Activated CD4-positive, CD25-positive, alpha-beta regulatory T cell treated with anti-CD3 and anti-CD28 coated beads, Interleukin-2, amount 50 U/mL, for 72 hours (primary cell): ENCODE measurements at regions not wholly inside any gene's neighbourhood (a gene's known extent, or its start where the extent isn't known, plus 50 kb on each side); places are given as distances from the start of the nearest gene placed in this dataset.

Experiments used
- DNase-seq: peaks from one replicate; pipeline ENCODE4 v3.0.0; 2021

DNA sequence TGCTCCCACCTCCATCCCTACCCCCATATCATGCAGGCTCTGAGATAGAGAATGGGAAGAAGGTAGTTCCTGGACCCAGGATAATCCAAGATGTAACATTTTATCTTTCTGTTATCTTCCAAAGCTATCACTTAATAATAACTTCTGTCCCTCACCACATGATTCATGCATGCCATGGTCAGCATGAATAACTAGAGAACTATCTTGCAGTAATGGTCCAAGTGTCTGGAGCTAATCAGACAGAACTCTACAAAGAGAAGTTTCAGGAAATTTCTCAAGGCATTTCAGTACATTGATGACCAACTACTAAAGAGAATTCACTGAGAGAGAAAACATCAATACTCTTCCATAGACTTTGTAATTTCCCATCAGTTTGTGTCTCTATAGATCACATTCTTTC, 1469.7 kb upstream of the PIK3C3 start:
- no peak for DNase-seq

GRCh38 chr18:40473221-40474029, 1481.6 kb upstream of the PIK3C3 start:
- DNase-seq = no peak

DNA sequence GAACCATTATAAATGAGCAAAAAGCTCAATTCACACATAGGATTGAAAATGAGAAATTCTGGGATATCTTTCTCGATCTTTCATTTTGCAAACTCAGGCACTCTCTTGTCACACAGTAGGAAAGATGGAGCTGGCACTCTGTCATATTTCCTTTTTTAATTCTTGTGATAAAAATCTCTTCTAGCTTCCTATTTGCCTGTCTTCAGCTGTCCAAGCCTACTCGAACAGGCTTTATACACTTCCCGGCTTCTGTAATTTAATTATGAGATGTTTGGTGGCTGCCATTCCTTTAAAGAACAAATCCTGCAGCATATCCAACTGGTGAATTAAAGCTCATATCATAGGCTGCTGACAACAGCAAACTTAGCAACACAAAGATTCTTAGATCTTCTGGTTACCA, 1484.3 kb upstream of the PIK3C3 start:
- DNase-seq = no peak

DNA sequence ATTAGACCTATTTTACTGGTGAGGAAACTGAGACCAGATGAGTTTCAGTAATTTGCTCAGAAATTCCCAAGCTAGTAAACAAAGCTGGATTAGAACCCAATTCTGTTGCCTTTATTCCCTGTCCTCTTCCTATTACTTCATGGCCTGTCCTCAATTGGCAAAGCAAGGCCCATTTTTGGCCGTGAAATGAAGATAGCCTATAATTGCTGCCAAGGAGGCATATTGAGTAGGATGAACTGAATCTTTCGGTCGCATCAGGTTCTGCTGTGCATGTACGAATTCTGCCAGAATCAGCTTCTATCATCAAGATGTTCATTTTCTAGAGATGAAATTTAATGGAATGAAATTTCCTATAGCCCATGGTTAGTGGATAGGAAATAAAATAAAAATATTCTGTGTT, 1485.2 kb upstream of the PIK3C3 start:
- no peak for DNase-seq

DNA sequence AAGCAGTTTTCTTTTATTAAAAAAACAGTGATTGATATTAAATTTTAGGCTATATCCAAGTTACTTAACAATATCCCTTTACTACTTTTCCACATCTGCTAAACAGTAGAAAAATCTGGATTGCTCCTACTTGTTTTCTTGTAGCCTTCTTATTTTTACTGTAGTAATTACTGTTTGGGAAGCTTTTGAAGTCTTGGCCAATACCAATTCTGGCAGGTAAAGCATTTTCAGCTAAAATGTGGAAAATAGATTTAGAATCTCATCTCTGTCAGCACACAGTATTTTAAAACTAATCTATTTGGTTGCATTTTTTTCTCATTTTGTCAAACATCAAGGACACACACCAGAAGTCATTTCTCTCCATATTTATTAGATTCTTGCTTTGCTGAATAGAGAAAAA, 1485.7 kb upstream of the PIK3C3 start:
- DNase-seq = no peak

GRCh38 chr18:40464032-40464431, 1491.0 kb upstream of the PIK3C3 start:
- no peak for DNase-seq

GRCh38 chr18:40453903-40454302, 1501.1 kb upstream of the PIK3C3 start:
- DNase-seq = no peak

GRCh38 chr18:40452599-40452998, 1502.4 kb upstream of the PIK3C3 start:
- no peak for DNase-seq

- DNase-seq = no peak
Observed at GRCh38 chr18:40450751-40451150, 1504.3 kb upstream of the PIK3C3 start.

- DNase-seq = no peak
Observed at GRCh38 chr18:40447820-40448219, 1507.2 kb upstream of the PIK3C3 start.

DNA sequence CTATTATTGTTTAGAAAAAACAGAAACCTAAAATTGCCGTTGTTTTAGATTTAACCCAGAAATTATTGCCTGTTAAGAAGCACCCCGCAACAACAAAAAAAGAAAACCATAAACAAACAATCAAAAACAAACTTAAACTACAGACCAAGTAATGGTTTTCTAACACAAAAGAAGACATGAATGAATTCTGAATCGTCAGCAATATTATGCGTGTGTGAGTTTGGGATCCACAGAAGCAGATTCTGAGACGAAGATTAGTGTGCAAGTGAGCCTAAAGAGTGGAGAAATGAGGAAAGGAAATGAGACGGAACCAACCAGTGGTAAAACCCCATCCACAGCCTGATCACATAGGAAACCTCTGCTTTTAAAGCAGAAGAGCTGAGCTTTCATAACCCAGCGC, 1514.9 kb upstream of the PIK3C3 start:
- no peak for DNase-seq

DNA sequence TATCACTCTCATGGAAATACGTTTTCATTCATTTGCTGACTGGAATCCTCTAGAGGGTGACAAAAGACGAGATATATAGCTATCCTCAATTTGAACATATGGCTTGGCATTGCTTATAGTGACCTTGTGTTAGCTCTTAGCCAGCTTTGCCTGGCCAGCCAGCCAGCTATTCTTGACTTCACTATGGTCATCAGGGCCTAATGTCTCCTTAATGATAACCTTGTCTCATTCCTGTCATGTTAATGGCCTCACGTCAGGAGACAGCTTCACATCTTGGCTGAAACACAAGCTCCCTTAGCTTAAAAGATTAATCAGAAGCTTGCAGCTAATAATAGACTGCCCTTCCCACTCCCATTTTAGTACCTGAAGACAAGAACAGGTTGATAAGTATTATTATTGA, 1517.5 kb upstream of the PIK3C3 start:
- no peak for DNase-seq

DNA sequence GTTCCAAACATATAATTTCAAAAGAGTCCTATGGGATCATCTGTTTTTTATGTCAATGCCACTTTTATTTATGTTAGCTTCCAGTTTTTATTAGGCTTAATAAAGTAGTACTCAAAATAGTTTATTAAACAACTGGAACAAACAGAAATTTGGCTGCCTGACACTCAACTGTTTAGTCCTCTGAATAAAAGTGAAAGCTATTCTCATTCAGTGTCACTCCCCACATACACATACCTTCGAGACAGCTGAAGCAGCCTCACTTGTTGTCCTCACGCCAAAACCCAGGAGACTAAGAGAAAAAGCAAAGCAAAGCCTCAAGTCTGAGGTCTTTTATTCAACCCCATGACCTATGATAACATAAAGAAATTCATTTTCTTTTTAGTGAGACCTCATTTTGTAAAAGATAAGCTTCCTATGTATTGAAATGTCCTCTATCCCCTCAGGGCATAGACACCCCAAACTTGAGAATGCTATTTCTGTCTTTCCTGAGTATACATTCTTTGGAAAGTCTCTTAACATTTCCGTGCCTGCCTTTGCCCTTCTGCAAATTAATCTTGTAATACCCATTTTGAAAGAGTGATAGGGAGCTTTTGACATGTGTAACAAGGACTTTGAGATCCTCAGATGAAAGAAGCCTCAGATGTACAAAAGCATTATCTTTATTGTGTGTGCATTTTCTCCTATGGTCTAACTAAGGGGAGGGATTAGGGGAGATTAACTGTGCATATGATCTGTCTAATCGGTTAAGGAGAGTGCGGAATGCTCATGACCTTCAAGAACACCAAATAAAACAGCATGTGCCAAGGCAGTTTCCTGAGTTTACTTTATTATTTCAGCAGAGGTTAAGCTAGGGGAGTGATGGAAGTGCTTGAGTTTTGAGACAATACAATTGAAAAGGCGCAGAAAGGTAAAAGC, 1523.7 kb upstream of the PIK3C3 start:
- no peak for DNase-seq

DNA sequence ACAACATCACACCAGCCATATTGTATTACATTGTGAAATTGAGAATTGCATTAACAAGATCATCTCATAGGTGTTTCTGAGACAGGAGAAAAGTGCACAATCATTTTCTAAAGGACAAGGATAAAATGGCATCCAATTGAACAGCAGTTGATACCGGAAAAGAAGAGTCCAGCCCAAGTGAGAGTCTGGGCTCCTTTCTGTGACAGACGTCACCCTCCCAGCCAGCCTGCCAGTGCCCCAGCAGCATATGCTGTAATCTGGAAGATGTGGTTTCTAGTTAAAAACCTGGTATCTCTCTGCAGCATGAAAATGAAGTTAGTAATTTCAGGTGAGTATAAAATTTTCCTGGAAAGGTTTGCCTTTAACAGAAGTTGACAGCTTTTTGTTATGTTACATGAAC, 1531.7 kb upstream of the PIK3C3 start:
- DNase-seq = no peak

- no peak for DNase-seq
Observed at GRCh38 chr18:40420675-40421074, 1534.4 kb upstream of the PIK3C3 start.

- no peak for DNase-seq
Observed at GRCh38 chr18:40417501-40417900, 1537.5 kb upstream of the PIK3C3 start.

- no peak for DNase-seq
Observed at GRCh38 chr18:40415821-40416220, 1539.2 kb upstream of the PIK3C3 start.

DNA sequence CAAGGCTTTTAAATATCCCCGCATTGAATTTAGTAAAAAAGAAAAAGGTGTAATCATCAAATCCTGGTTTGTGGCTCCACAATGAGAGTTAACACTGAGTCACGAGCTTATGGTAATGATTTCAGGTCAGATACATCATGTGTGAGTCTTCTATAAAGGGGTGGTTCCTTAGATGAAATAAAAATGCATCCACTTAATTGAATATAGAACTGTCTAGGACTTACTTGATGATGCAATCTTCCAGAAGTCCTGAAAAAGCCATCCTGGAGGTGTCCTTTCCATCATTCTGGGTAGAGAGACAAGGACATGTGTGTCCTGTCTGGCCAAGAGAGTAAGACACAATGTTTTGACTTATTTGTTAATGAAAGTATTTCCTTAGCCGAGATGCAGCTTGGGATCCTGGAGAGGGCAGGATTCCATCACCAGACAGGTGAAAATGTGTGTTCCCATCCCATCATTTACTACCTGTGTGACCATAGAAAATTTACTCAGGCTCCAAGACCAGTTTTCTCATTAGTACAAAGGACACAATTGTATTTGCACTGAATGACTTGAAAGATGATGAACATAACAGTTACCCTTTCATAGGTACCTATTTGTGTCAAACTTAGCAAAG, 1539.8 kb upstream of the PIK3C3 start:
- no peak for DNase-seq

DNA sequence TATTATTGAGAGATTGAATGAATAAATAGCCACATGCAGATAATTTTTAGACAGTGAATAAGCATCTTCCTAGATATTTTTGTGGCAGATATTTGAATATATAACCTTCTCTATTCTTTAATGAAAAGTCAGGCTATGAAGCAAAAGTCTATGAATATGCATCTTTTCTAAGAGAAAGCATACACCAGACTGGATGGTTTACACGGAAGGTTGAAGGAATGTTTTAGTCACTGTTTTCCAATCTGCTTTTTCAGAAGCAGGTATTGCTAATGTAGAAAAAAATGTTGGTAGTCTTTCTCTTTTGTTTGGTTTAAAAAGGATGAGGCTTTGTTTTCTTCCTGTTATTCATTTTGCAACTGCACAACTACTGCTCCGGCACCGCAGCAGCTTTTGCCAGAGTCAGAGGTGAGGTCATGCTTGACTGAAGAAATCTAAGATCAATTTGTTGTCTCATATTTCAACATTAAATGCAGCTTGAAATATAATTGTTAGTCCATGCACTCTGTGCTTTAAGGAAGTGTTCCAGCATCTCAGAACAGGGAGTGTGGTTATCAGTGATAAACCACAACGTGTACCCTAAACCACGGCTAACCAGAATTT, 1540.8 kb upstream of the PIK3C3 start:
- DNase-seq = no peak

DNA sequence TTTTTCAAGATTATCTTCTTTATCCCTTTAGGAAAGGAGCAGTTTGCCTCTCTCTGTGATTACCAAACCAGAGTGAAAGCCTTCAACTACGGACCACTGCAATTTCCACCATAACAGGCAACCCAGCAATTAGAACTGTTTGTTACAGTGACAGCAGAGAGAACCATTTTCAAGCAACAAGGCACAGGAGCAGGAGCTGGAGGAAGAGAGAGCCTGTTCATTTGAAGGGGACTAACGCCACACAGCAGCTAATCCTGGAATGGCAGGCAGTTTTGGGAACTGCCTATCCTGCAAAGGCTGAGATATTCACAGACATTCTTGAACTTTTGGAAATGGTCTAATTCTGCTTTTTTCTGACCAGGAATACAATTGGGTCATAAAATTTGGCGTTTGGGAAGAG, 1541.9 kb upstream of the PIK3C3 start:
- DNase-seq = no peak

GRCh38 chr18:40412410-40412809, 1542.6 kb upstream of the PIK3C3 start:
- DNase-seq = no peak

DNA sequence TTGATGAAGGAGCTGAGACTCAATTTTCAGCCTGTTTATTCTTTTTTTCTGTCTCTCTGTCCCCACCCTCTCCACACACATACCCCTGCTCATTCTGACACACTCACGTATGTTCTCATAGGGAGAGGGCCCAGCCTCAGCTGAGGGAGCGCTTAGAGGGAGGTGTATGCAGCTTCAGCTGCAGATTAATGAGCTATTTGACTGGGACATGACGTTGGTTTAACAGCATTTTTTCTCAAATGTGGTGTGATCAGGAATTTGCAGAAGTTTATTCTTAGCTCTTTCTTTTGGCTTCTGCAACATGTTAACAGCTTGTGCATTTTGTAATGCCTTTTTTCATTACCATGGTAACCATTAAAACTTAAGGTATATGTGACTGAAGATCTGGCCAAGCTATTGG, 1547.1 kb upstream of the PIK3C3 start:
- no peak for DNase-seq

GRCh38 chr18:40404284-40404683, 1550.8 kb upstream of the PIK3C3 start:
- no peak for DNase-seq
